WTC11 (cell line): ENCODE measurements at regions not wholly inside any gene's neighbourhood (a gene's known extent, or its start where the extent isn't known, plus 50 kb on each side); places are given as distances from the start of the nearest gene placed in this dataset.

Source experiments
- ATAC-seq: fragments of 200-7000 bp; cut with Tn5 transposase; 2 replicates; pipeline ENCODE4 v1.10.0; 2021; ENCODE audit warnings: mild to moderate bottlenecking, moderate library complexity
- CTCF ChIA-PET: fragments of 300-600 bp; sonication (Branson Sonifier 250); formaldehyde crosslinking; loops from one replicate; lab custom pipeline; 2021; ENCODE audit warnings: antibody characterized with exemption; lab: Charles Lee
- POLR2A ChIA-PET: fragments of 350-600 bp; sonication (Branson Sonifier 250); formaldehyde crosslinking; loops from one replicate; lab custom pipeline; 2021; ENCODE audit warnings: antibody characterized with exemption; lab: Charles Lee
- DNase-seq: peaks from one replicate; pipeline ENCODE4 v3.0.0; 2021; ENCODE audit warnings: low spot score
- H3K27ac Mint-ChIP-seq: 2 replicates; pipeline ENCODE4 v1.8.0; 2021; ENCODE audit warnings: mixed read lengths
- H3K27me3 Mint-ChIP-seq: 2 replicates; pipeline ENCODE4 v1.8.0; 2021; ENCODE audit warnings: low read depth, mild to moderate bottlenecking, moderate library complexity, mixed read lengths
- H3K36me3 Mint-ChIP-seq: 2 replicates; pipeline ENCODE4 v1.8.0; 2021; ENCODE audit warnings: mixed read lengths
- H3K4me1 Mint-ChIP-seq: 2 replicates; pipeline ENCODE4 v1.8.0; 2022; ENCODE audit warnings: mixed read lengths
- H3K4me3 Mint-ChIP-seq: 2 replicates; pipeline ENCODE4 v1.8.0; 2021; ENCODE audit warnings: mild to moderate bottlenecking, moderate library complexity, mixed read lengths
- H3K9me3 Mint-ChIP-seq: 2 replicates; pipeline ENCODE4 v1.8.0; 2021; ENCODE audit warnings: mixed read lengths
- ESRRA ChIP-seq: sonication (generic); formaldehyde crosslinking; IDR thresholded peaks from 2 replicates; pipeline ENCODE4 v1.8.1; 2022; ENCODE audit warnings: mild to moderate bottlenecking, missing genetic modification reagents, borderline replicate concordance
- JUN ChIP-seq: sonication (generic); formaldehyde crosslinking; IDR thresholded peaks from 2 replicates; pipeline ENCODE4 v1.8.0; 2023; ENCODE audit warnings: mild to moderate bottlenecking, missing genetic modification reagents
- MXD4 ChIP-seq: fragments of 250-450 bp; sonication (Bioruptor Pico); IDR thresholded peaks from 2 replicates; pipeline ENCODE4 v1.8.0; 2021; ENCODE audit warnings: mild to moderate bottlenecking, moderate library complexity, borderline replicate concordance
- TP53 ChIP-seq: sonication (generic); formaldehyde crosslinking; IDR thresholded peaks from 2 replicates; pipeline ENCODE4 v1.8.1; 2023; ENCODE audit warnings: mild to moderate bottlenecking, missing genetic modification reagents
- TF ChIP-seq, protein P1 (sequence below): sonication (generic); formaldehyde crosslinking; IDR thresholded peaks from 2 replicates; pipeline ENCODE4 v1.8.0; 2023; ENCODE audit warnings: missing genetic modification reagents, mild to moderate bottlenecking, borderline replicate concordance
- TF ChIP-seq, protein P2 (sequence below): sonication (generic); formaldehyde crosslinking; IDR thresholded peaks from 2 replicates; pipeline ENCODE4 v1.8.0; 2022; ENCODE audit warnings: mild to moderate bottlenecking, missing genetic modification reagents
- TF ChIP-seq, protein P3 (sequence below): fragments of 250-450 bp; sonication (Bioruptor Pico); conservative IDR thresholded peaks from 2 replicates; pipeline ENCODE4 v1.9.0; 2021; ENCODE audit warnings: mild to moderate bottlenecking
- TF ChIP-seq, protein P4 (sequence below): sonication (generic); formaldehyde crosslinking; IDR thresholded peaks from 2 replicates; pipeline ENCODE4 v1.8.1; 2022; ENCODE audit warnings: low read depth, mild to moderate bottlenecking, moderate library complexity, missing genetic modification reagents, borderline replicate concordance
- TF ChIP-seq, protein P5 (sequence below): sonication (generic); formaldehyde crosslinking; IDR thresholded peaks from 2 replicates; pipeline ENCODE4 v1.8.1; 2023; ENCODE audit warnings: mild to moderate bottlenecking, missing genetic modification reagents, moderate library complexity
- TF ChIP-seq, protein P6 (sequence below): sonication (generic); formaldehyde crosslinking; IDR thresholded peaks from 2 replicates; pipeline ENCODE4 v1.8.1; 2022; ENCODE audit warnings: mild to moderate bottlenecking, moderate library complexity, missing genetic modification reagents
- TF ChIP-seq, protein P7 (sequence below): fragments of 250-450 bp; sonication (Bioruptor Pico); IDR thresholded peaks from 2 replicates; pipeline ENCODE4 v2.1.2; 2022; ENCODE audit warnings: mild to moderate bottlenecking, moderate library complexity

DNA sequence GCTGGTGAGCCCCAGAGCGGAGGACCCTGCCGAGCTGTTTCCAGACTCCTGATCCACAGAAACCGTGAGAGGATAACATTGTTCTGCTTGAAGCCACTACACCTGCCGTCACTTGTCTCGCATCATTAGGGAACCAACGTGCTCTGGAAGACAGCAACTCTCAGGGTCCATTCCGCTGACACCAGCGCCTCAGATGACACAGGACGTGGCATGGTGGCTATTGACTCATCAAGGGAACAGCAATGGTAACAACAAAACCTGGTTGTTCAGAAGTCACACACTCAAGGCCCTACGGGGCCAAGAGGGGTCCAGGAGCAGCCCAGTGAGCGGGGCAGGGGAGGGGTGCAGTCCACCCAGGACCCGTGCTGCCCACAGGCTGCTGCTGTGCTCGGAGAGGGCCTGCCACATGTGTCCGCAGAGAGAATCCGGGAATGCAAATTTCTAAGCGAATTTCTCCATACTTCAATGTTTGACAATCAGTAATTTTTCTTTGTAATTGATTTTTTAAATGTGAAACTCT, 110.4 kb downstream of the TTLL2 start:
- ATAC-seq (no peak), DNase-seq (no peak)
- Mint-ChIP-seq H3K36me3 (peaks cover 15% of the 10 kb centered on the region), H3K9me3 (peaks cover 9% of the 10 kb centered on the region), H3K4me3 (no peak overlapping the region), H3K27ac (no peak overlapping the region), H3K4me1 (peaks cover 23% of the 10 kb centered on the region), H3K27me3 (no peaks in the 10 kb centered on the region)
- CTCF ChIA-PET, result no interaction called here
- TF ChIP-seq ESRRA (no peak), JUN (CRISPR knock-in tag) (no peak), MXD4 (CRISPR knock-in tag) (no peak), TP53 (no peak)
- TF ChIP-seq, protein P1, sequence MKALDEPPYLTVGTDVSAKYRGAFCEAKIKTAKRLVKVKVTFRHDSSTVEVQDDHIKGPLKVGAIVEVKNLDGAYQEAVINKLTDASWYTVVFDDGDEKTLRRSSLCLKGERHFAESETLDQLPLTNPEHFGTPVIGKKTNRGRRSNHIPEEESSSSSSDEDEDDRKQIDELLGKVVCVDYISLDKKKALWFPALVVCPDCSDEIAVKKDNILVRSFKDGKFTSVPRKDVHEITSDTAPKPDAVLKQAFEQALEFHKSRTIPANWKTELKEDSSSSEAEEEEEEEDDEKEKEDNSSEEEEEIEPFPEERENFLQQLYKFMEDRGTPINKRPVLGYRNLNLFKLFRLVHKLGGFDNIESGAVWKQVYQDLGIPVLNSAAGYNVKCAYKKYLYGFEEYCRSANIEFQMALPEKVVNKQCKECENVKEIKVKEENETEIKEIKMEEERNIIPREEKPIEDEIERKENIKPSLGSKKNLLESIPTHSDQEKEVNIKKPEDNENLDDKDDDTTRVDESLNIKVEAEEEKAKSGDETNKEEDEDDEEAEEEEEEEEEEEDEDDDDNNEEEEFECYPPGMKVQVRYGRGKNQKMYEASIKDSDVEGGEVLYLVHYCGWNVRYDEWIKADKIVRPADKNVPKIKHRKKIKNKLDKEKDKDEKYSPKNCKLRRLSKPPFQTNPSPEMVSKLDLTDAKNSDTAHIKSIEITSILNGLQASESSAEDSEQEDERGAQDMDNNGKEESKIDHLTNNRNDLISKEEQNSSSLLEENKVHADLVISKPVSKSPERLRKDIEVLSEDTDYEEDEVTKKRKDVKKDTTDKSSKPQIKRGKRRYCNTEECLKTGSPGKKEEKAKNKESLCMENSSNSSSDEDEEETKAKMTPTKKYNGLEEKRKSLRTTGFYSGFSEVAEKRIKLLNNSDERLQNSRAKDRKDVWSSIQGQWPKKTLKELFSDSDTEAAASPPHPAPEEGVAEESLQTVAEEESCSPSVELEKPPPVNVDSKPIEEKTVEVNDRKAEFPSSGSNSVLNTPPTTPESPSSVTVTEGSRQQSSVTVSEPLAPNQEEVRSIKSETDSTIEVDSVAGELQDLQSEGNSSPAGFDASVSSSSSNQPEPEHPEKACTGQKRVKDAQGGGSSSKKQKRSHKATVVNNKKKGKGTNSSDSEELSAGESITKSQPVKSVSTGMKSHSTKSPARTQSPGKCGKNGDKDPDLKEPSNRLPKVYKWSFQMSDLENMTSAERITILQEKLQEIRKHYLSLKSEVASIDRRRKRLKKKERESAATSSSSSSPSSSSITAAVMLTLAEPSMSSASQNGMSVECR (CRISPR knock-in tag), result no peak
- TF ChIP-seq, protein P2, sequence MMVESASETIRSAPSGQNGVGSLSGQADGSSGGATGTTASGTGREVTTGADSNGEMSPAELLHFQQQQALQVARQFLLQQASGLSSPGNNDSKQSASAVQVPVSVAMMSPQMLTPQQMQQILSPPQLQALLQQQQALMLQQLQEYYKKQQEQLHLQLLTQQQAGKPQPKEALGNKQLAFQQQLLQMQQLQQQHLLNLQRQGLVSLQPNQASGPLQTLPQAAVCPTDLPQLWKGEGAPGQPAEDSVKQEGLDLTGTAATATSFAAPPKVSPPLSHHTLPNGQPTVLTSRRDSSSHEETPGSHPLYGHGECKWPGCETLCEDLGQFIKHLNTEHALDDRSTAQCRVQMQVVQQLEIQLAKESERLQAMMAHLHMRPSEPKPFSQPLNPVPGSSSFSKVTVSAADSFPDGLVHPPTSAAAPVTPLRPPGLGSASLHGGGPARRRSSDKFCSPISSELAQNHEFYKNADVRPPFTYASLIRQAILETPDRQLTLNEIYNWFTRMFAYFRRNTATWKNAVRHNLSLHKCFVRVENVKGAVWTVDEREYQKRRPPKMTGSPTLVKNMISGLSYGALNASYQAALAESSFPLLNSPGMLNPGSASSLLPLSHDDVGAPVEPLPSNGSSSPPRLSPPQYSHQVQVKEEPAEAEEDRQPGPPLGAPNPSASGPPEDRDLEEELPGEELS, result no peak
- TF ChIP-seq, protein P3, sequence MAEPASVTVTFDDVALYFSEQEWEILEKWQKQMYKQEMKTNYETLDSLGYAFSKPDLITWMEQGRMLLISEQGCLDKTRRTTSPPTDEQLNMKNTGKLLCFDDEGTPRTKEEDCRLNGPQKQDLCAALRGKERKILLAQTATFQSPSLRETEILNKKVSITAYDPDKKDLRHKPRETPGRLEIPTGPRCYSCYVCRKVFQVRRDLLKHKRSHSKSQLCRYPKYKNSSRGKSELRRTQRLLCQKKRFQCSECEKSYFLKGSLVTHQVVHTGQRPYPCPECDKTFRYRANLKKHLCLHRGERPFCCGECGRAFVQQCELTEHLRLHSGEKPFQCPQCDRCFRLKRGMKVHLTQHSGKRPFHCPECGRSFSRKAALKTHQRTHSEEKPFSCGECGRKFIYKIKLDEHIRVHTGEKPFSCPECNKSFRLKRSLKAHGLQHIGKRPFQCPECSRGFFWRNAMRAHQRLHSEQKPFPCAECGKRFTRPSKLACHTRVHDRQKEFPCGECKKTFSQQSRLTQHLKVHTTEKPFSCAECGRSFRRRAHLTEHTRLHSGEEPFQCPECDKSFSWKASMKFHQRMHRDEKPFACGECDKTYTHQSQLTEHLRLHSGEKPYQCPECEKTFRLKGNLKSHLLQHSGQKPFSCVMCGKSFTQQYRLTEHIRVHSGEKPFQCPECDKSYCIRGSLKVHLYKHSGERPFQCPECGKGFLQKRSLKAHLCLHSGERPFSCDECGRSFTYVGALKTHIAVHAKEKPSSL (CRISPR knock-in tag), result no peak
- TF ChIP-seq, protein P4, sequence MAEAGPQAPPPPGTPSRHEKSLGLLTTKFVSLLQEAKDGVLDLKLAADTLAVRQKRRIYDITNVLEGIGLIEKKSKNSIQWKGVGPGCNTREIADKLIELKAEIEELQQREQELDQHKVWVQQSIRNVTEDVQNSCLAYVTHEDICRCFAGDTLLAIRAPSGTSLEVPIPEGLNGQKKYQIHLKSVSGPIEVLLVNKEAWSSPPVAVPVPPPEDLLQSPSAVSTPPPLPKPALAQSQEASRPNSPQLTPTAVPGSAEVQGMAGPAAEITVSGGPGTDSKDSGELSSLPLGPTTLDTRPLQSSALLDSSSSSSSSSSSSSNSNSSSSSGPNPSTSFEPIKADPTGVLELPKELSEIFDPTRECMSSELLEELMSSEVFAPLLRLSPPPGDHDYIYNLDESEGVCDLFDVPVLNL (CRISPR knock-in tag), result no peak
- TF ChIP-seq, protein P5, sequence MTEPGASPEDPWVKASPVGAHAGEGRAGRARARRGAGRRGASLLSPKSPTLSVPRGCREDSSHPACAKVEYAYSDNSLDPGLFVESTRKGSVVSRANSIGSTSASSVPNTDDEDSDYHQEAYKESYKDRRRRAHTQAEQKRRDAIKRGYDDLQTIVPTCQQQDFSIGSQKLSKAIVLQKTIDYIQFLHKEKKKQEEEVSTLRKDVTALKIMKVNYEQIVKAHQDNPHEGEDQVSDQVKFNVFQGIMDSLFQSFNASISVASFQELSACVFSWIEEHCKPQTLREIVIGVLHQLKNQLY (CRISPR knock-in tag), result no peak
- TF ChIP-seq, protein P6, sequence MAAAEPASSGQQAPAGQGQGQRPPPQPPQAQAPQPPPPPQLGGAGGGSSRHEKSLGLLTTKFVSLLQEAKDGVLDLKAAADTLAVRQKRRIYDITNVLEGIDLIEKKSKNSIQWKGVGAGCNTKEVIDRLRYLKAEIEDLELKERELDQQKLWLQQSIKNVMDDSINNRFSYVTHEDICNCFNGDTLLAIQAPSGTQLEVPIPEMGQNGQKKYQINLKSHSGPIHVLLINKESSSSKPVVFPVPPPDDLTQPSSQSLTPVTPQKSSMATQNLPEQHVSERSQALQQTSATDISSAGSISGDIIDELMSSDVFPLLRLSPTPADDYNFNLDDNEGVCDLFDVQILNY (CRISPR knock-in tag), result no peak
- TF ChIP-seq, protein P7, sequence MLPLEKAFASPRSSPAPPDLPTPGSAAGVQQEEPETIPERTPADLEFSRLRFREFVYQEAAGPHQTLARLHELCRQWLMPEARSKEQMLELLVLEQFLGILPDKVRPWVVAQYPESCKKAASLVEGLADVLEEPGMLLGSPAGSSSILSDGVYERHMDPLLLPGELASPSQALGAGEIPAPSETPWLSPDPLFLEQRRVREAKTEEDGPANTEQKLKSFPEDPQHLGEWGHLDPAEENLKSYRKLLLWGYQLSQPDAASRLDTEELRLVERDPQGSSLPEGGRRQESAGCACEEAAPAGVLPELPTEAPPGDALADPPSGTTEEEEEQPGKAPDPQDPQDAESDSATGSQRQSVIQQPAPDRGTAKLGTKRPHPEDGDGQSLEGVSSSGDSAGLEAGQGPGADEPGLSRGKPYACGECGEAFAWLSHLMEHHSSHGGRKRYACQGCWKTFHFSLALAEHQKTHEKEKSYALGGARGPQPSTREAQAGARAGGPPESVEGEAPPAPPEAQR, result no peak
- TF ChIP-seq, all 79 proteins: peak for 0
- POLR2A ChIA-PET, result no interaction called here
